Gastroesophageal sphincter (tissue), 4 donors: ENCODE measurements at regions not wholly inside any gene's neighbourhood (a gene's known extent, or its start where the extent isn't known, plus 50 kb on each side); places are given as distances from the start of the nearest gene placed in this dataset.

ENCODE experiments used
- ATAC-seq: fragments of 150-250 bp; one replicate; pipeline ENCODE4 v1.9.1; 2016; ENCODE audit warnings: mild to moderate bottlenecking, moderate library complexity
- H3K27ac ChIP-seq, 4 donors: fragments of 200-600 bp; sonication (generic) in 3 of 4; 1 replicate in 3 of 4; 2 replicates in 1 of 4; pipeline ENCODE4 v1.5.1; 2016 to 2019
- H3K27me3 ChIP-seq: fragments of 200-600 bp; sonication (generic); one replicate; pipeline ENCODE4 v1.5.1; 2019
- H3K36me3 ChIP-seq, 2 donors: fragments of 200-600 bp; sonication (generic); one replicate each; pipeline ENCODE4 v1.5.1; 2019; ENCODE audit warnings: control low read depth in 1 of 2
- H3K4me1 ChIP-seq, 3 donors: fragments of 200-600 bp; sonication (generic); 1 replicate in 2 of 3; 2 replicates in 1 of 3; pipeline ENCODE4 v1.5.1; 2016 to 2019; ENCODE audit warnings: control low read depth in 2 of 3
- H3K4me3 ChIP-seq, 2 donors: fragments of 200-600 bp; sonication (generic); one replicate each; pipeline ENCODE4 v1.5.1; 2019; ENCODE audit warnings: mild to moderate bottlenecking in 1 of 2, moderate library complexity in 1 of 2
- H3K9me3 ChIP-seq, 3 donors: fragments of 200-600 bp; sonication (generic); one replicate each; pipeline ENCODE4 v1.5.1; 2017 to 2019; ENCODE audit warnings: control low read depth in 2 of 3
- EP300 ChIP-seq: sonication (generic); formaldehyde crosslinking; IDR thresholded peaks from one replicate; pipeline ENCODE4 v1.6.1; 2017; ENCODE audit warnings: antibody characterized with exemption, mild to moderate bottlenecking
- POLR2A ChIP-seq, 2 donors: fragments of 450-650 bp; IDR thresholded peaks; one replicate each; pipeline ENCODE4 v1.6.1; 2017; ENCODE audit warnings: antibody characterized with exemption in 2 of 2, mild to moderate bottlenecking in 2 of 2, moderate library complexity in 1 of 2
- POLR2AphosphoS5 ChIP-seq: sonication (generic); formaldehyde crosslinking; IDR thresholded peaks from one replicate; pipeline ENCODE4 v1.6.1; 2017; ENCODE audit warnings: antibody characterized with exemption
- WGBS, 2 donors: methylation state at CpG; one replicate each; pipeline ENCODE4 v1.1.5; 2018; ENCODE audit warnings: low coverage in 1 of 2; 5-methylcytosine and 5-hydroxymethylcytosine counted together
- TF ChIP-seq, protein P1 (sequence below), 4 experiments: fragments of 200-600 bp in 2 of 4; fragments of 450-650 bp in 2 of 4; sonication (generic) in 1 of 4; IDR thresholded peaks; one replicate each; pipeline ENCODE4 v1.5.1; 2017 to 2019; ENCODE audit warnings: antibody characterized with exemption in 4 of 4, mild to moderate bottlenecking in 2 of 4, moderate library complexity in 2 of 4

DNA sequence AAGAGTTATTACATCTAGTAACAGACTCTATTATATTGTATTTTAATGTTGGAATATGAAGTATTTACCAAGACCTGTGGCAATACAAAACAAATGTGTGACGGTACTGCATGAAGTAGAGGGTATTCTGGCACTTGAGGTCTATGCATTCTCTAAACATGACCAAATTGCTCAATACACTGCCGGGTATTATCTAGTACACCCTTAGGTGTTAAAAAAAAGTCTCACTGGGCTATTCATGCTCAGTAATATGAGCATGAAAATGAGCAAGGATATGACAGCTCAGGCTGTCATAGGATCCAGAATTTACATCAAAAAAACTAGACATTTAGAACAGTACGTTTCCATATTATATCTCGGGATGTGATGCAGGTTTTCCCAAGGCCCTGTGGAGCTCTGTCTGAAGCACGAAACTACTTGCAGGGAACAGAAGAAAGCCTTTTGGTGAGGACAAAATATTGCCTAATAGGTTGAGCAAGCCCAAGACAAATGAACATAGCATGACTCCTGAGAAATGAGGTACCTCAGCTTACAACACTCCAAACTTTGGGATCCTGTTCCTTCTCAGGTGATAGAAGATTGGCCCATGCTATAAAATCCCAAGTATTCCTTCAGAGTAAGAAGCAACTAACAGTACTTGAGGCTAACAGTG lies 74.1 kb upstream of the MAOA start:
- no peak overlapping the region for H3K27ac ChIP-seq
- WGBS, 2 donors, result 57 to 93% methylated on average over 1 to 4 of the region's 5 CpGs
- no peak overlapping the region for H3K4me3 ChIP-seq
- no peaks in the 10 kb centered on the region for H3K4me1 ChIP-seq
- H3K36me3 ChIP-seq, result no peaks in the 10 kb centered on the region
- H3K27me3 ChIP-seq, result no peaks in the 10 kb centered on the region
- peak; percentile 88 for ATAC-seq
- H3K9me3 ChIP-seq, result no peaks in the 10 kb centered on the region
- peak; percentile 33 for TF ChIP-seq POLR2AphosphoS5
- TF ChIP-seq POLR2A (IDR thresholded peaks at IDR 0.05), result no peak

GRCh38 chrX:43582540-43582913 lies 73.6 kb upstream of the MAOA start:
- TF ChIP-seq POLR2AphosphoS5, result no peak
- TF ChIP-seq, protein P1, sequence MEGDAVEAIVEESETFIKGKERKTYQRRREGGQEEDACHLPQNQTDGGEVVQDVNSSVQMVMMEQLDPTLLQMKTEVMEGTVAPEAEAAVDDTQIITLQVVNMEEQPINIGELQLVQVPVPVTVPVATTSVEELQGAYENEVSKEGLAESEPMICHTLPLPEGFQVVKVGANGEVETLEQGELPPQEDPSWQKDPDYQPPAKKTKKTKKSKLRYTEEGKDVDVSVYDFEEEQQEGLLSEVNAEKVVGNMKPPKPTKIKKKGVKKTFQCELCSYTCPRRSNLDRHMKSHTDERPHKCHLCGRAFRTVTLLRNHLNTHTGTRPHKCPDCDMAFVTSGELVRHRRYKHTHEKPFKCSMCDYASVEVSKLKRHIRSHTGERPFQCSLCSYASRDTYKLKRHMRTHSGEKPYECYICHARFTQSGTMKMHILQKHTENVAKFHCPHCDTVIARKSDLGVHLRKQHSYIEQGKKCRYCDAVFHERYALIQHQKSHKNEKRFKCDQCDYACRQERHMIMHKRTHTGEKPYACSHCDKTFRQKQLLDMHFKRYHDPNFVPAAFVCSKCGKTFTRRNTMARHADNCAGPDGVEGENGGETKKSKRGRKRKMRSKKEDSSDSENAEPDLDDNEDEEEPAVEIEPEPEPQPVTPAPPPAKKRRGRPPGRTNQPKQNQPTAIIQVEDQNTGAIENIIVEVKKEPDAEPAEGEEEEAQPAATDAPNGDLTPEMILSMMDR (IDR thresholded peaks at IDR 0.05), result no peak
- no peak for TF ChIP-seq EP300
- TF ChIP-seq POLR2A (IDR thresholded peaks at IDR 0.05), result no peak
- Histone ChIP-seq H3K4me3 (no peak overlapping the region), H3K36me3 (no peaks in the 10 kb centered on the region), H3K9me3 (no peaks in the 10 kb centered on the region), H3K27me3 (no peaks in the 10 kb centered on the region), H3K27ac (no peak overlapping the region), H3K4me1 (no peaks in the 10 kb centered on the region)
- peak; percentile 55 for ATAC-seq
- 50 to 100% methylated on average over 1 of the region's 1 CpG for whole genome bisulfite sequencing, 2 donors

DNA sequence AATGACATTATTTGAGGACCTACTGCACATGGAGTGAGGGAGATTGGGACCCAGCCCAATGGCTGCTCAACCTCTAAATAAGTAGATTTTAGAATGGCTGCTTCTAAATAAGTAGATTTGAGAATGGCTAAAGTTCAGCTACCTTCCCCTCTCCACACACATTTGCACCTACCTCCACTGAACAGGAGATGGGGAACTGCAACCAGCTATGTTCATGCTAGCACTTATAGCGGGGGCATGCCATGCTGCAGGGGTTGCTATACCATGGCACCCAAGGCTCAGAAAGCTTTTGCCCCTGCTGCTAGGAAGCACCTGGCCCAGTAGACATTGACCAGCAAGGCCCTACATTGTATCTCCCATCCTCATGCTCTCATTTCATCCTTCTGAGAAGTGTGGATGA lies 70.2 kb upstream of the MAOA start:
- WGBS, 2 donors, result no CpG with 5 or more reads among the region's 1 CpG
- H3K27ac ChIP-seq, result no peak overlapping the region
- TF ChIP-seq, protein P1 (IDR thresholded peaks at IDR 0.05), result no peak
- TF ChIP-seq EP300 (no peak), POLR2A (IDR thresholded peaks at IDR 0.05) (no peak)
- no peaks in the 10 kb centered on the region for H3K36me3 ChIP-seq
- H3K27me3 ChIP-seq, result no peaks in the 10 kb centered on the region
- H3K4me3 ChIP-seq, result no peak overlapping the region
- H3K4me1 ChIP-seq, result peaks cover 0 to 9% (median 0%) of the 10 kb centered on the region in 3 donors
- ATAC-seq, result no peak
- H3K9me3 ChIP-seq, result no peaks in the 10 kb centered on the region

DNA sequence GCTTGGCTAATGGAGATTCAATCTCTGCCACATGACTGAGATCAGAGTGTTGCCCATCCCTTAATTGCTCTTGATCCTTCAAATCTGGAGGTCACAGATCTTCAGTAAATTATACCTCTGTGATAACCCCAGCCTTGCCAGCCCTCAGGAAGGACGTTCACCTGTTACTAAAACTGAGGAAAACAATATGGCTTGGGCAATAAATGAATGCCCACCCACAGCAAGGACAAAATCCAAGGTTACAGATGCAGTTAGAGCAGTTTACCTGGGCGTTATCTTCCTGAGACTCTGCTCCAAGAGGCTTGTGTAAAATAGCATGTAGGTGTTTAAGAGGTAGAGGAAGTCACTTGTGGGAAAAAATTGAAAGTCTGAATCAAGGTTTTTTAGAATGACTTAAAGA lies 69.3 kb upstream of the MAOA start:
- Histone ChIP-seq H3K27ac (peak overlapping the region in 1 of 4 donors; percentile 22), H3K27me3 (no peaks in the 10 kb centered on the region), H3K9me3 (no peaks in the 10 kb centered on the region), H3K4me1 (peaks cover 0 to 11% (median 0%) of the 10 kb centered on the region in 3 donors), H3K36me3 (no peaks in the 10 kb centered on the region), H3K4me3 (no peak overlapping the region)
- ATAC-seq, result no peak
- 60% methylated on average over 1 of the region's 2 CpGs; no CpG with 5 or more reads in 1 of the 2 donors for WGBS, 2 donors
- TF ChIP-seq, protein P1 (IDR thresholded peaks at IDR 0.05), result no peak
- TF ChIP-seq POLR2AphosphoS5 (no peak), POLR2A (IDR thresholded peaks at IDR 0.05) (no peak), EP300 (no peak)

DNA sequence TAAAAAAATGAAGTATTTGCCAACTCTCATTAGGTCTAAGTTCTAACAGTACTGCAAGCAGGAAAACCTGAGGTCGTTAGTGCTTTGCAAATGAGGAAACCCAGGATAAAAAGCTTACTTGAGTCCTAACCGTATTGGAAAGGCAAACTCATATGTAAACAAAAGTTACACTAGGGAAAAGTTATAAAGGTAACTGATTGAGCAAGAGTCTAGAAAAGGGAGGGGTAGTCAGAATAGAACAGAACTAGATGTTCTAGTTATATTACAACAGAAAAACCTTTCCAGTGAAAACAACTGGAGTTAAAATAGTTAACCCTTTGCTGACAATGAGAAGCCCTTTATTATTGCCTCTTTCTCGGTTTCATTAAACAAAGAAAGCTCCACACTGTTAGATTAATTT lies 66.4 kb upstream of the MAOA start:
- H3K4me1 ChIP-seq, result peaks cover 0 to 22% (median 0%) of the 10 kb centered on the region in 3 donors
- peak overlapping the region; percentile 72 to 89 (median 79) for H3K27ac ChIP-seq
- peak; percentile 90 for ATAC-seq
- H3K27me3 ChIP-seq, result no peaks in the 10 kb centered on the region
- 23 to 34% methylated on average over 2 to 3 of the region's 3 CpGs for WGBS, 2 donors
- no peak overlapping the region for H3K4me3 ChIP-seq
- H3K9me3 ChIP-seq, result no peaks in the 10 kb centered on the region
- no peaks in the 10 kb centered on the region for H3K36me3 ChIP-seq
- TF ChIP-seq POLR2A (IDR thresholded peaks at IDR 0.05), result no peak
- peak; percentile 6 for TF ChIP-seq EP300
- TF ChIP-seq POLR2AphosphoS5, result peak; percentile 82
- TF ChIP-seq, protein P1 (IDR thresholded peaks at IDR 0.05), result no peak
